ENCODE measurements at regions not wholly inside any gene's neighbourhood (a gene's known extent, or its start where the extent isn't known, plus 50 kb on each side); places are given as distances from the start of the nearest gene placed in this dataset.

GRCh38 chr6:137683916-137684315 is 183.1 kb upstream of the TNFAIP3 start:
- Histone ChIP-seq H3K9ac (ENCODE audit: low read depth in 1 of 2, low read length in 2 of 2) (no peak overlapping the region), H3K27ac (ENCODE audit: low read depth in 2 of 2, low read length in 2 of 2) (no peak overlapping the region), H3K4me1 (ENCODE audit: control insufficient read depth in 2 of 2, insufficient read depth in 2 of 2, low read length in 2 of 2) (no peaks in the 10 kb centered on the region), H3K9me3 (ENCODE audit: control insufficient read depth in 2 of 2, low read length in 2 of 2) (no peaks in the 10 kb centered on the region), H3K4me3 (ENCODE audit: low read length in 2 of 2) (no peak overlapping the region), H3K36me3 (ENCODE audit: control insufficient read depth in 2 of 2, insufficient read depth in 2 of 2, low read length in 2 of 2) (no peaks in the 10 kb centered on the region), H3K27me3 (ENCODE audit: control insufficient read depth in 2 of 2, insufficient read depth in 2 of 2, low read length in 2 of 2) (no peaks in the 10 kb centered on the region)

- Histone ChIP-seq H3K27me3 (ENCODE audit: control insufficient read depth in 2 of 2, insufficient read depth in 2 of 2, low read length in 2 of 2) (no peaks in the 10 kb centered on the region), H3K36me3 (ENCODE audit: control insufficient read depth in 2 of 2, insufficient read depth in 2 of 2, low read length in 2 of 2) (no peaks in the 10 kb centered on the region), H3K4me1 (ENCODE audit: control insufficient read depth in 2 of 2, insufficient read depth in 2 of 2, low read length in 2 of 2) (peaks cover 3% of the 10 kb centered on the region in 2 donors), H3K4me3 (ENCODE audit: low read length in 2 of 2) (no peak overlapping the region), H3K27ac (ENCODE audit: low read depth in 2 of 2, low read length in 2 of 2) (no peak overlapping the region), H3K9ac (ENCODE audit: low read depth in 1 of 2, low read length in 2 of 2) (no peak overlapping the region), H3K9me3 (ENCODE audit: control insufficient read depth in 2 of 2, low read length in 2 of 2) (no peaks in the 10 kb centered on the region)
Measured at GRCh38 chr6:137685798-137686375, 181.2 kb upstream of the TNFAIP3 start.

GRCh38 chr6:137687818-137688217 is 179.2 kb upstream of the TNFAIP3 start:
- Histone ChIP-seq H3K4me3 (ENCODE audit: low read length in 2 of 2) (no peak overlapping the region), H3K4me1 (ENCODE audit: control insufficient read depth in 2 of 2, insufficient read depth in 2 of 2, low read length in 2 of 2) (peaks cover 3% of the 10 kb centered on the region in 2 donors), H3K36me3 (ENCODE audit: control insufficient read depth in 2 of 2, insufficient read depth in 2 of 2, low read length in 2 of 2) (no peaks in the 10 kb centered on the region), H3K9me3 (ENCODE audit: control insufficient read depth in 2 of 2, low read length in 2 of 2) (no peaks in the 10 kb centered on the region), H3K27me3 (ENCODE audit: control insufficient read depth in 2 of 2, insufficient read depth in 2 of 2, low read length in 2 of 2) (no peaks in the 10 kb centered on the region), H3K27ac (ENCODE audit: low read depth in 2 of 2, low read length in 2 of 2) (no peak overlapping the region), H3K9ac (ENCODE audit: low read depth in 1 of 2, low read length in 2 of 2) (no peak overlapping the region)

GRCh38 chr6:137688230-137688971 is 178.7 kb upstream of the TNFAIP3 start:
- Histone ChIP-seq H3K4me1 (ENCODE audit: control insufficient read depth in 2 of 2, insufficient read depth in 2 of 2, low read length in 2 of 2) (peaks cover 3% of the 10 kb centered on the region in 2 donors), H3K4me3 (ENCODE audit: low read length in 2 of 2) (no peak overlapping the region), H3K9ac (ENCODE audit: low read depth in 1 of 2, low read length in 2 of 2) (no peak overlapping the region), H3K27me3 (ENCODE audit: control insufficient read depth in 2 of 2, insufficient read depth in 2 of 2, low read length in 2 of 2) (no peaks in the 10 kb centered on the region), H3K27ac (ENCODE audit: low read depth in 2 of 2, low read length in 2 of 2) (no peak overlapping the region), H3K9me3 (ENCODE audit: control insufficient read depth in 2 of 2, low read length in 2 of 2) (no peaks in the 10 kb centered on the region), H3K36me3 (ENCODE audit: control insufficient read depth in 2 of 2, insufficient read depth in 2 of 2, low read length in 2 of 2) (no peaks in the 10 kb centered on the region)

GRCh38 chr6:137689377-137689776 is 177.7 kb upstream of the TNFAIP3 start:
- Histone ChIP-seq H3K4me3 (ENCODE audit: low read length in 2 of 2) (no peak overlapping the region), H3K27ac (ENCODE audit: low read depth in 2 of 2, low read length in 2 of 2) (no peak overlapping the region), H3K4me1 (ENCODE audit: control insufficient read depth in 2 of 2, insufficient read depth in 2 of 2, low read length in 2 of 2) (peaks cover 3% of the 10 kb centered on the region in 2 donors), H3K9ac (ENCODE audit: low read depth in 1 of 2, low read length in 2 of 2) (no peak overlapping the region), H3K9me3 (ENCODE audit: control insufficient read depth in 2 of 2, low read length in 2 of 2) (no peaks in the 10 kb centered on the region), H3K36me3 (ENCODE audit: control insufficient read depth in 2 of 2, insufficient read depth in 2 of 2, low read length in 2 of 2) (no peaks in the 10 kb centered on the region), H3K27me3 (ENCODE audit: control insufficient read depth in 2 of 2, insufficient read depth in 2 of 2, low read length in 2 of 2) (no peaks in the 10 kb centered on the region)

GRCh38 chr6:137690034-137690433 is 177.0 kb upstream of the TNFAIP3 start:
- Histone ChIP-seq H3K36me3 (ENCODE audit: control insufficient read depth in 2 of 2, insufficient read depth in 2 of 2, low read length in 2 of 2) (no peaks in the 10 kb centered on the region), H3K9ac (ENCODE audit: low read depth in 1 of 2, low read length in 2 of 2) (no peak overlapping the region), H3K9me3 (ENCODE audit: control insufficient read depth in 2 of 2, low read length in 2 of 2) (no peaks in the 10 kb centered on the region), H3K27ac (ENCODE audit: low read depth in 2 of 2, low read length in 2 of 2) (peak overlapping the region in 1 of 2 donors; percentile 25), H3K4me3 (ENCODE audit: low read length in 2 of 2) (no peak overlapping the region), H3K4me1 (ENCODE audit: control insufficient read depth in 2 of 2, insufficient read depth in 2 of 2, low read length in 2 of 2) (peaks cover 3% of the 10 kb centered on the region in 2 donors), H3K27me3 (ENCODE audit: control insufficient read depth in 2 of 2, insufficient read depth in 2 of 2, low read length in 2 of 2) (no peaks in the 10 kb centered on the region)

- H3K36me3 ChIP-seq (ENCODE audit: control insufficient read depth in 2 of 2, insufficient read depth in 2 of 2, low read length in 2 of 2), result no peaks in the 10 kb centered on the region
- peaks cover 3% of the 10 kb centered on the region in 2 donors for H3K4me1 ChIP-seq (ENCODE audit: control insufficient read depth in 2 of 2, insufficient read depth in 2 of 2, low read length in 2 of 2)
- no peak overlapping the region for H3K9ac ChIP-seq (ENCODE audit: low read depth in 1 of 2, low read length in 2 of 2)
- H3K4me3 ChIP-seq (ENCODE audit: low read length in 2 of 2), result no peak overlapping the region
- no peaks in the 10 kb centered on the region for H3K27me3 ChIP-seq (ENCODE audit: control insufficient read depth in 2 of 2, insufficient read depth in 2 of 2, low read length in 2 of 2)
- no peak overlapping the region for H3K27ac ChIP-seq (ENCODE audit: low read depth in 2 of 2, low read length in 2 of 2)
- H3K9me3 ChIP-seq (ENCODE audit: control insufficient read depth in 2 of 2, low read length in 2 of 2), result no peaks in the 10 kb centered on the region
Measured at GRCh38 chr6:137690721-137691120, 176.3 kb upstream of the TNFAIP3 start.

GRCh38 chr6:137692308-137692707 is 174.8 kb upstream of the TNFAIP3 start:
- Histone ChIP-seq H3K4me1 (ENCODE audit: control insufficient read depth in 2 of 2, insufficient read depth in 2 of 2, low read length in 2 of 2) (peaks cover 4 to 8% of the 10 kb centered on the region in 2 donors), H3K27ac (ENCODE audit: low read depth in 2 of 2, low read length in 2 of 2) (no peak overlapping the region)

GRCh38 chr6:137692806-137693205 is 174.3 kb upstream of the TNFAIP3 start:
- H3K36me3 ChIP-seq (ENCODE audit: control insufficient read depth in 2 of 2, insufficient read depth in 2 of 2, low read length in 2 of 2), result no peaks in the 10 kb centered on the region
- no peak overlapping the region for H3K27ac ChIP-seq (ENCODE audit: low read depth in 2 of 2, low read length in 2 of 2)
- H3K9me3 ChIP-seq (ENCODE audit: control insufficient read depth in 2 of 2, low read length in 2 of 2), result no peaks in the 10 kb centered on the region
- peaks cover 9 to 10% of the 10 kb centered on the region in 2 donors for H3K4me1 ChIP-seq (ENCODE audit: control insufficient read depth in 2 of 2, insufficient read depth in 2 of 2, low read length in 2 of 2)
- H3K4me3 ChIP-seq (ENCODE audit: low read length in 2 of 2), result no peak overlapping the region
- no peak overlapping the region for H3K9ac ChIP-seq (ENCODE audit: low read depth in 1 of 2, low read length in 2 of 2)
- H3K27me3 ChIP-seq (ENCODE audit: control insufficient read depth in 2 of 2, insufficient read depth in 2 of 2, low read length in 2 of 2), result no peaks in the 10 kb centered on the region

More at GRCh38 chr6:137692308-137692707, 174.8 kb upstream of the TNFAIP3 start:
- H3K9ac ChIP-seq (ENCODE audit: low read depth in 1 of 2, low read length in 2 of 2), result no peak overlapping the region
- no peaks in the 10 kb centered on the region for H3K36me3 ChIP-seq (ENCODE audit: control insufficient read depth in 2 of 2, insufficient read depth in 2 of 2, low read length in 2 of 2)
- H3K27me3 ChIP-seq (ENCODE audit: control insufficient read depth in 2 of 2, insufficient read depth in 2 of 2, low read length in 2 of 2), result no peaks in the 10 kb centered on the region
- no peaks in the 10 kb centered on the region for H3K9me3 ChIP-seq (ENCODE audit: control insufficient read depth in 2 of 2, low read length in 2 of 2)
- no peak overlapping the region for H3K4me3 ChIP-seq (ENCODE audit: low read length in 2 of 2)

GRCh38 chr6:137693711-137694110 is 173.3 kb upstream of the TNFAIP3 start:
- Histone ChIP-seq H3K4me3 (ENCODE audit: low read length in 2 of 2) (no peak overlapping the region), H3K27me3 (ENCODE audit: control insufficient read depth in 2 of 2, insufficient read depth in 2 of 2, low read length in 2 of 2) (no peaks in the 10 kb centered on the region), H3K9me3 (ENCODE audit: control insufficient read depth in 2 of 2, low read length in 2 of 2) (no peaks in the 10 kb centered on the region), H3K36me3 (ENCODE audit: control insufficient read depth in 2 of 2, insufficient read depth in 2 of 2, low read length in 2 of 2) (no peaks in the 10 kb centered on the region), H3K27ac (ENCODE audit: low read depth in 2 of 2, low read length in 2 of 2) (no peak overlapping the region), H3K4me1 (ENCODE audit: control insufficient read depth in 2 of 2, insufficient read depth in 2 of 2, low read length in 2 of 2) (peaks cover 10 to 14% of the 10 kb centered on the region in 2 donors), H3K9ac (ENCODE audit: low read depth in 1 of 2, low read length in 2 of 2) (no peak overlapping the region)

Measured in mucosa of rectum (tissue), 2 donors.